Daoy (cell line): ENCODE measurements at regions not wholly inside any gene's neighbourhood (a gene's known extent, or its start where the extent isn't known, plus 50 kb on each side); places are given as distances from the start of the nearest gene placed in this dataset.
"Not testable (repeated sequence)": the region's sequence is repeated elsewhere in the genome, so short reads cannot be mapped to it uniquely, and the experiment has no call there.

Experiments
- DNase-seq: peaks from one replicate; pipeline ENCODE4 v3.0.0-alpha.2; 2015; ENCODE audit warnings: low read depth

DNA sequence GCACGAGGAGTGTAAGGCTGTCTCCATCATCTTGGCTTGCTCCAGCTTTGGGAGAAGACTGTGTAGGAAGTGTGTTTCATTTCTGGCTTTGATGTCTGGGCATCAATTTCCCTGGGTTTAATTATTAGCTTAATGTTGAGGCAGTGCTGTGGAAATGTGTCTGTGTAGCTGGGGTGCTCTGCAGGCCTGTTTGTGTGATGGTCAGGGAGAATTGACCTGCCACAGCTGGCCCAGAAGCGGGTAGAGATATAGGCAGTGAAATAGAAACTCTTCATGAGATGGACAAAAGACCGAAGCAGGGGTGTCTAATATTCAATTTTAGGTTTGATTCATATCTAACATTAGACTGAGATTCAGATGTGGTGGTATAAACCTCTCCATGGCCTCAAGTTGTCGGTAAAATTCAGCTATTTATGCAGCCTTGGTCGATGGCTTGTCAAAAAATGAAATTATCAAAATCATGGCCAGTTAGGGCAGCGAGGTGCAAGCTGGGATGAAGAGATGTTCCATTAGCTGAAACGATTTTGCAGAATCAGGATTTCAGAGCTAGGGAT lies 95.3 kb upstream of the SNX9 start:
- no peak for DNase-seq

GRCh38 chr6:157728183-157728881 lies 94.7 kb upstream of the SNX9 start:
- no peak for DNase-seq

- DNase-seq: no peak
Measured at GRCh38 chr6:157731221-157731620, 91.8 kb upstream of the SNX9 start.

DNA sequence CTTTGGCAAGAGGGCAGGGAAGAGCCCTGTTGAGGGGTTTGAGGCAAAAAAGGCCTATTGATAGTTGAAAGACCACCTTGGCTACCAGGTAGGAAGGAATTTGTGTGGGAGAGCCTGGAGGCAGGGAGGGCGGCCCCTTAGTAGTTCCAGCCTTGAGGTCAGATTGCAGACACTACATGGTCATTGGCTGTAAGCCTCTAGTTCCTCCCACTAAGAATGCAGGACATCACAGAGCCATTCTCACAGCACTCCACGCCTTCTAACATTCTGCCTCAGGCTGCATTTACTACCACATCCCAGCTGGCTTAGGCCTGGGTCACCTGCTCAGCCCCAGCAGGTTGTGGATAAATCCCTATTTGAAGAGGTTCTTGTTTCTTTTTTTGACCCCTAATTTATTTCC lies 91.0 kb upstream of the SNX9 start:
- DNase-seq: no peak

DNA sequence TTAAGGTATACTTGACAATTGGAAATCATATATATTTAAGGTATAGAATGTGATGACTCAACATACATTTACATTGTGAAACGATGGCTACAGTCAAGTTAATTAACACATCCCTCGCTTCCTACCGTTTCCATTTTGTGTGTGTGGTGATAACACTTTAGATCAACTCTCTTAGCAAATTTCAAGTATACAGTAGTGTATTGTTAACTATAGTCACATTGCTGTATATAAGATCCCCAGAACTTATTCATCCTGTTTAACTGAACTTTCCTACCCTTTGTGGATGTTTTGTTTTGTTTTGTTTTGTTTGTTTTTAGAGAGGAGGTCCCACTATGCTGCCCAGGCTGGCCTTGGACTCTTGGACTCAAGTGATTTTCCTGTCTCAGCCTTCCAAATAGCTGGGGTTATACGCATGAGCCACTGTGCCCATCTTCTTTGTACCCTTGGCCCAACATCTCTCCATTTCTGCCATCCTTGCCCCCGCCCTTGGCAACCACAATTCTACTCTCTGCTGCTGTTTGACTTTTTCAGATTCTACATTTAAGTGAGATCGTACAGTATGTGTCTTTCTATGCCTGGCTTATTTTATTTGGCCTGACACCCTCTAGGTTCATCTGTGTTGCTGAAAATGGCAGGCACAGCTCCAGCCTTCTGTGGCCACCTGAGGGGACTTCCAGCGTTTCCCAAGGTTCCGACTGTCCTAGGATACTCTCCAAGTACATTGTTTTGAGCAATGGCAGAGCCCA lies 90.5 kb upstream of the SNX9 start:
- no peak for DNase-seq

DNA sequence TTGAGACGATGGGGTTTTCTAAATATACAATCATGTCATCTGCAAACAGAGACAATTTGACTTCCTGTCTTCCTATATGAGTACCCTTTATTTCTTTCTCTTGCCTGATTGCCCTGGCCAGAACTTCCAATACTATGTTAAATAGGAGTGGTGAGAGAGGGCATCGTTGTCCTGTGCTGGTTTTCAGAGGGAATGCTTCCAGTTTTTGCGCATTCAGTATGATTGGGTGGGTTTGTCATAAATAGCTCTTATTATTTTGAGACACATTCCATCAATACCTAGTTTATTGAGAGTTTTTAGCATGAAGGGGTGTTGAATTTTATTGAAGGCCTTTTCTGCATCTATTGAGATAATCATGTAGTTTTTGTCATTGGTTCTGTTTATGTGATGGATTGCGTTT lies 86.5 kb upstream of the SNX9 start:
- DNase-seq: not testable (repeated sequence)

DNA sequence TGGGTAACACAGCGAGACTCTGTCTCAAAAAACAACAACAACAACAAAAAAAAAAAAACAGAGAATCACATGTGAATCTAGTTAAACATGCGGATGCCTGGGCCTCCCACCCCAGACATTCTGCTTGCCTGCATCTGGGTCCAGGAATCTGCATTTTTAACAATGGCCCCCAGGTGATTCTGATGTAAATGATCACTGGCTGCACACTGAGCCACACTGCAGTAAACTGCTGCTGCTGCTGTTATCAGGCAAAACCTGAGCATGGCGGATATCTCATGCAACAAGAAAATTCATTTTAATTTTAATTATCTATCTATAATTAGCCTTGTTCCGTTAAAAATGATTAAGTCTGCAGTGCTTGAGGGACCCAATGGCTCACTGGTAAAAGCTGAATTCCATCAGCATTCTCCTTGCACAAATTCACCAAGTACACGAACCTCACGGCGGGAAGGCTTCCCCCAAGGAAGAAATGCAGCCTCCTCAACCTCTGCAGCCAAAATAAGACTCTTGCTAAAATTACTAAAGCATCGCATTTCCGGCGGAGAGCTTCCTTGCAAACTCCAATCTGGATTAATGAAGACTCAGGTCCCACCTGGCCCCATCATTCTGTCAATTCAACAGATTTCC lies 81.6 kb upstream of the SNX9 start:
- DNase-seq: no peak

GRCh38 chr6:157741948-157742556 lies 81.0 kb upstream of the SNX9 start:
- DNase-seq: no peak

- no peak for DNase-seq
Measured at GRCh38 chr6:157744102-157744601, 78.9 kb upstream of the SNX9 start.

- no peak for DNase-seq
Measured at GRCh38 chr6:157746897-157747296, 76.1 kb upstream of the SNX9 start.

DNA sequence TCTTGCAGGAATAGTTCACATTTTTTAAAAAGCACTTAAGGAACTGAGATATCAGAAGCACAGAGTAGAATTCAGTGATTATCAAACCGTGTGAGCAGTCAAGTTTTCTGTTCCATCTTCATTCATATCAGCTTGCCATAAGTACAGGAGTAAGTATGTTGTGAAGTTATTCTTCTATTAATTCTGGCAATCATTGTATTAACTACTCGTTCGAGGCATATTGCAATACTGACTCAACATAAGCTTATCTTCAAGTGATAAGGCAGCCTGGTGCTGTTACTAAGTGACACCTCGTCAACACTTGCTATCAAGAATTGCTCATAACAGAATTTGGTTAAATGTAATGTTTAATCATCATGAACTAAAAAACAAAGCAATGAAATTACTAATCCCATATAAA lies 75.7 kb upstream of the SNX9 start:
- no peak for DNase-seq

DNA sequence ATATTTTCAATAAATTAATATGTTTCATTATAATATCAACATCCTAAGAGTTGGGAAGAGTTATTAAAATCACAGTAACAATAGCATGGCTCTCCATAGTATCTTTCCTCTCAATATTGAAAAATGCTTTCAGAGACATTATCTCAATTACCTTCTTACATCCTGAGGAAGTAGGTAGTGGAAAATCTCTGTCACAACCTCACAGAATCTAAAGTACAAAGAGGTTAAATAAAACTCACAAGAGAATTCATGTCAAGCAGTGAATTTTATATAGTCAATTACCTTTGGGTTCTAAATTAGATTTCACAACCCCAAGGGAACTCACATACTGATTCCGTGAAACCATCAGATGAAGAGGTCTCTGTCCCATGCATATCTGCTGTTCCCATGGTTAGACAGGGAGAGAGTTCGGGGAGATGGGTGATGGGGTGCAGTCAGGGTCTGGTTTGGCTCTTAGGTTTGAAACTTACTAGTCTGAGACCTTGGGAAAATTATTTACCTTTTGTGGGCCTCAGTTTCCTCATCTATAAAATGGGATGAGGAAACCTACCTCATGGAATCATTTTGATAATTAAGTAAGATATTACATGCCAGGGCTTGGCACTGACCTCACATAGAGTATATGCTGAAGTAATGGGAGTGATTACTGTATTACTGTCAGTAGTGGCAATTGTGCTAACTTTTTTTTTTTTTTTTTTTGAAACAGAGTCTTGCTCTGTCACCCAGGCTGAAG lies 74.0 kb upstream of the SNX9 start:
- no peak for DNase-seq

- not testable (repeated sequence) for DNase-seq
Measured at GRCh38 chr6:157750973-157751372, 72.1 kb upstream of the SNX9 start.

- no peak for DNase-seq
Measured at GRCh38 chr6:157751547-157752200, 71.4 kb upstream of the SNX9 start.

- not testable (repeated sequence) for DNase-seq
Measured at GRCh38 chr6:157752879-157753278, 70.2 kb upstream of the SNX9 start.

DNA sequence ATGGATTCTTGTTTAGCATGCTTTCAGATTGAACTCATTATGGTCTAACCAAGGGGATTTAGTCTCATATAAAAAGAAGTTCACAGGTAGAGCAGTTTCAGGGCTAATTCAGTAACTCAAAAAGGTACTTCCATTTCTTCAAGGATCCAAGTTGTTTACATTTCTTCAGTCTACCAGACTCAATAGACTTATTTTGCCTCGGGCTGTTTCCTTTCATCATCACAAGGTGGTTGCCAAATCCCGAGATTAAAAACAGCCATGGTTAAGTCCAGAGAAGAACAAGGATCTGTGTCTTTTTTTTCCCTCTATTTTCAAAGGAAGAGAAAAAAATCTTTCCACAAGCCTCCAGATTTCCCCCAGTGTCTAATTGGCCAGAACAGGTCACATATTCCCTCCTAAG lies 69.8 kb upstream of the SNX9 start:
- no peak for DNase-seq

DNA sequence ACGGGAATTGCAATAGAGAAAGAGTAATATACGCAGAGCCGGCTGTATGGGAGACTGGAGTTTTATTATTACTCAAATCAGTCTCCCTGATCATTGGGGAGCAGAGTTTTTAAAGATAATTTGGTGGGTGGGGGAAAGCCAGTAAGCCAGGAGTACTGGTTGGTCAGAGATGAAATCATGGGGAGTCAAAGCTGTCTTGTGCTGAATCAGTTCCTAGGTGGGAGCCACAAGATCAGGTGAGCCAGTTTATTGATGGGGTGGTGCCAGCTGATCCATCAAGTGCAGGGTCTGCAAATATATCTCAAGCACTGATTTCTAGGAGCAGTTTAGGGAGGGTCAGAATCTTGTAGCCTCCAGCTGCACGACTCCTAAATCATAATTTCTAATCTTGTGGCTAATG lies 69.2 kb upstream of the SNX9 start:
- DNase-seq: not testable (repeated sequence)

DNA sequence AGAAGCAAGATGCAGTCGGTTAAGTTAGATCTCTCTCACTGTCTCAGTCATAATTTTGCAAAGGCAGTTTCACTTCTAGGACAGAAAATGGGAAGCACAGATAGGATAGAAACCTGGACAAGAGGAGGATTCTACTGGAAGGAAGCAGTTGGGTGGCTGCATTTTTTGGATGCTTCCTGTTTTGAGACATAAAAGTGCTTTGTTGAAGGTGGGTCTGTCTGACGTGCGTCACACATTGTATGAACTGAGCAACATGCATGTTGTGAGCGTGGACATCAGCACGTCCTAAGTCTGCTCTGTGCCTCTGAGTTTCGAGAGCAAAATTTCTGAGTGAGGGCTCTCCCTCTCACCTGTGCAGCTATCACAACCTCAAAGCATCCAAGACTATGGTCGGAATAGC lies 68.7 kb upstream of the SNX9 start:
- no peak for DNase-seq

DNA sequence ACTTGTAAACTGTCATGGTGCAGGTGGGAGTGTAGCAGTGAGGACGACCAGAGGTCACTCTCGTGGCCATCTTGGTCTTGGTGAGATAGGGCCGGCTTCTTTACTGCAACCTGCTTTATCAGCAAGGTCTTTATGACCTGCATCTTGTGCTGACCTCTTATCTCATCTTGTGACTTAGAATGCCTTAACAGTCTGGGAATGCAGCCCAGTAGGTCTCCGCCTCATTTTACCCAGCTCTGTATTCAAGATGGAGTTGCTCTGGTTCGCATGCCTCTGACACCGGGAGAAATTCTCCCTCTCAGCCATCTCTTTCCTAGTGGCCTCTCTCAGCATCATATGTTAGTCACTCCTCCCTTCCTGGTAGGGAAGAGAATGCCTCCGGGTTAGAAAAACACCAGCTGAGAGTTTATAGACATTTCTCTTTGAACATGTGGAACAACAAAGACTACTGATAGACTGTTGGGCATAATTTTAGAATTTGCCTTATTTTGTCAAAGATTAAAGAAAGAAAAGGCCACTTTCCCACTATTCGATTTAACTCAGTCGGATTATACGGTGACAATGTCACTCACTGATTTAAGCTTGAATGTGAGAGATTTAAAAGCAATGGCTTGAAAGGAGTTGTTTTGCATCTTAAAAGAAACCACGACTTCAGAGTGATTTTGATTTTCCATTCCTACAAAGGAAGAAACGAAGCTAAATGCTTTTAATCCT lies 67.9 kb upstream of the SNX9 start:
- DNase-seq: no peak

- DNase-seq: no peak
Measured at GRCh38 chr6:157755746-157756411, 67.2 kb upstream of the SNX9 start.
